ENCODE measurements at regions not wholly inside any gene's neighbourhood (a gene's known extent, or its start where the extent isn't known, plus 50 kb on each side); places are given as distances from the start of the nearest gene placed in this dataset.
"Not testable (repeated sequence)": the region's sequence is repeated elsewhere in the genome, so short reads cannot be mapped to it uniquely, and the experiment has no call there.

DNA sequence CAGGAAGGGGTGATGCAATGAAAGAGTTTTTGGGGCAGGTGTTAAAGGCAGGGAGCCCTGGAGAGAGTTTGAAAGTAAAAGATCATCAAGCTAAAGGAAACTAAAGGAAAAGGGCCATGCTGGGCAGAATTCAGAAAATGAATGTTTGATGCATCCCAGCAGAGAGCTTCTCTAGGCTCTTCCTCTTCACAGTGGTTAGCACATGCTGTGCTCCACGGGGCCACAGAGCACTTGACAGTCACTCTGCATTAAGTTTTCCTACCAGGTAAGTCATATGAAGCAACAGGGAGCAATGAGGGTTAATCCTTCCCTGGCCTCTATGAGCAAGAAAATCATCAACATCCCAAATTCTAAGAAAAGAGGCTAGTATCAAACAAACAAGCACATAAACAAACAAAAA is 895.2 kb downstream of the TRIB2 start:
- DNase-seq (ENCODE audit: extremely low spot score, insufficient read length, low read depth) (no peak), FAIRE-seq (no peak)

GRCh38 chr2:13616059-13616458 is 899.3 kb downstream of the TRIB2 start:
- FAIRE-seq (no peak), DNase-seq (ENCODE audit: extremely low spot score, insufficient read length, low read depth) (no peak)

DNA sequence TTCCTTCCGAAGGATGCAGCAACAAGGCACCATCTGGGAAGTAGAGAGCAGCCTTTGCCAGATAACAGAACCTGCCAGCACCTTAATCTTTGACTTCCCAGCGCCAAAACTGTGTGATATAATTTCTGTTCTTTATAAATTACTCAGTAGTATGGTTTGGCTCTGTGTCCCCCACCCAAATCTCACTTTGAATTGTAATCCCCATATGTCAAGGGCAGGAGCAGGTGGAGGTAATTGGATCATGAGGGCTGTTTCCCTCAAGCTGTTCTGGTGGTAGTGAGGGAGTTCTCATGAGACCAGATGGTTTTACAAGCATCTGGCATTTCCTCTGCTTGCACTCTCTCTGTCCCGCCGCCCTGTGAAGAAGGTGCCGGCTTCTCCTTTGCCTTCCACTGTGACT is 899.9 kb downstream of the TRIB2 start:
- FAIRE-seq, result no peak
- DNase-seq (ENCODE audit: extremely low spot score, insufficient read length, low read depth), result no peak

DNA sequence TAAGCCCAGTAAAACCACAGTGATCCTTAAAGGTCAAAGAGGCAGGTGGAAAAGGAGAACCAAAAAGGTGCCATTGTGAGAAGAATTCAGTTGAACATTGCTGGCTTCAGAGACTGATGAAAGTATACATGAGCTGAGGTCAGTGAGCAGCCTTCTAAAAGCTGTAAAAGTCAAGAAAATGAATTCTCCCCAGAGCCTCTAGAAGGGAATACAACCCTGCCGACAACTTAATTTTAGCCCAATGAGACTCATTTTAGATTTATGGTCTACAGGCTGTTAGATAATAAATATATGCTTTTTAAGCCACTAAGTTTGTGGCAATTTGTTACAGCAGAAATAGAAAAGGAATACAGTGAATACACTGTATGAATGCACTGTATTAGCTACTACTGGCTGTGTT is 911.4 kb downstream of the TRIB2 start:
- no peak for FAIRE-seq
- no peak for DNase-seq (ENCODE audit: extremely low spot score, insufficient read length, low read depth)

- DNase-seq (ENCODE audit: extremely low spot score, insufficient read length, low read depth) (no peak), FAIRE-seq (no peak)
Measured at GRCh38 chr2:13638181-13638580, 921.4 kb downstream of the TRIB2 start.

DNA sequence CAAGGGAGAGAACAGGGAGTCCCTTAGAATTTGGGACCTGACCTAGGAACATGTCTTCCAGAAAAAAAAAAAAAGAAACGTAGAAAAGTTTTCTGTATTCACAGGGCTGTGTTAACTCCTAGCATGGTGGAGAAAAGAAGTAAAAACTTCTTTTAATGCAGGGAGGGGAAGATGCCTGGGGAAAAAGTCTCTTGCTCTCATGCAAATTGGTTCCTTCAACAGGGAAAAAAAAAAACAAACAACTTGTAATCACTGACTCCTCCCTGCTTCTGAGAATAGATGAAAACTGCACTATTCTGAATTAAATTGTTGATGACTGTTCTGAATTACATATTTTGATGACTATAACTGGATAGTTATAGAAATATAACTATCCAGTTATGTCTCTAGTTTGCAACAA is 933.2 kb downstream of the TRIB2 start:
- DNase-seq (ENCODE audit: extremely low spot score, insufficient read length, low read depth), result no peak
- FAIRE-seq, result no peak

DNA sequence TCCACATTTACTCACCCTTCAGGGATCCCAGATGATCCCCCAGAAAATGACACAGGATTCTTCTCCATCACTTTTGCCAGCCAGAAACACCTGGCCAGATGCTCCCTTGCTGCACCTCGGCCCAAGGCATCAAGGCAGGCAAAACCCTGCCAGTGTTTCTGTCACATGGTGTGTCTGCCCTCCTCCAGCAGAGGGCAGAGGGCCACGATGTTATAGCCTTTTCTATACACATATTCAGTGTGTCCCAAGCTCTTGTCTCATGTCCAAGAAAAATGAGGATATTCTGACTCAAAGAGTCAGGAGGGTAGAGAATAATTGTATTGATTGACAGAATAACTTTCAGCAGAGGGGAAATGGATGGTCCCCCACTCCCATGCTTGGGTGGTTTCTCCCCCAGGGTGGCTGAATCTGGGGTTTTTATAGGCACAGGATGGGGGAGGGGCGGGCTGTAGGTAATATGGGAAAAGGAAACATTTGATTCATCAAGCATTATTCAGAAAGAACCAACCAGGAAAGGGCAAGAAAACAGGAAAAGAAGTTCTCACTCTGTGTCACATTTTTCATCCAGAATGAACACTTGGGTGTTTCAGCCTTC is 933.9 kb downstream of the TRIB2 start:
- DNase-seq (ENCODE audit: extremely low spot score, insufficient read length, low read depth) (no peak), FAIRE-seq (no peak)

DNA sequence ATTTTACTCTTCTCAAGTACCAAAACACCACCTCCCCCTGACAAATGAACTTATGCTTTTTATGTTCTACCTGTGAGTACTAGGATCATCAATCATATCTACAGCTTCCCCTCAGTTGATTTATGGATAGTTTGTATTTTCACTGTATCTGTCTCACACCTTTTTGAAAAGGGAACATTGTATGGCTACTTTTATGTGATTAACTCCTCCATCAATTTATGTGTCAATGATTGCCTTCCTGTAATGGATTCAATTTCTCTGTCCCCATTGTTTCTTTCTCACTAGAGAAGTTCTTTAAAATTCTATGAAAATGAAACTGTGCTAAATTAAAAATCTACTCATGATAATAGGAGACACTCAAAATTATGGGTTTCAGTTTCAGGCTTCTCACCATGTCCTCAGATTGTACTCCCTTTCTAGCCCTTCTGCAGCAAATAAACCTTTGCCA is 935.0 kb downstream of the TRIB2 start:
- FAIRE-seq (no peak), DNase-seq (ENCODE audit: extremely low spot score, insufficient read length, low read depth) (no peak)

DNA sequence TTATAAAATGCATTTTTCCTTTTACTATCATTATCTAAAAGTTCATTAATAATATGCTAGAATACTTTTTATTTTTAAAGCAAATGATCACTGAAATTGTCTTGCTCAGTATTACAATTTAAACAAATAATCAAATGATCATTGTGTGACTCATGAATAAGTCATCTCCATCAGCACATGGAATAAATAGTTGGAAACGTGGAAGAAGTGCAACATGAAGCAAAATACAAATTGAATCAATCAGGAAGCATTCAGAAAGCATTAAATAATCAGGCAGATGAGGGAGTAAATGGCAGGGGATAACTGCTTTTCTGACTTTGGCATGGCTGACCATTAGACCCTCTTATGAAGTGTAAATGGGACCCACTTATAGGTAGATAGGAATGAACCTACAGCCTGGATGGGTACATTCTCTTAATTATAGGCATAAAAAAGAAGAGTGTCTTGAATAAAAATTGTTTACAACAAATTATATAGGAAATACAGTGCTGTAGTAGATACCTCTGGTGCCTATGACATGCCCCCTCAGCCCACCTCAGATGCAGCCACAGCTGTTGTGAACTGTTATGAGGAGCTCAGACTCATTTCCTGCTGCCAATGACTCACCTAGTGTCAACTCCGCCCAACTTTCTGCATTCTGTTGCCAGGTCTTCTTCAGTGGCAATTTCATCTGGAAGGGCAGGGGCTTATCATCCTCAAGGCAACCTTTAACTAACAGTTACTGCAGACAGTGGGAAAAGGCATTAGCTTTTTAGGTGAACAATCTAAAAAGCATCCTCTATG is 936.0 kb downstream of the TRIB2 start:
- no peak for DNase-seq (ENCODE audit: extremely low spot score, insufficient read length, low read depth)
- no peak for FAIRE-seq

DNA sequence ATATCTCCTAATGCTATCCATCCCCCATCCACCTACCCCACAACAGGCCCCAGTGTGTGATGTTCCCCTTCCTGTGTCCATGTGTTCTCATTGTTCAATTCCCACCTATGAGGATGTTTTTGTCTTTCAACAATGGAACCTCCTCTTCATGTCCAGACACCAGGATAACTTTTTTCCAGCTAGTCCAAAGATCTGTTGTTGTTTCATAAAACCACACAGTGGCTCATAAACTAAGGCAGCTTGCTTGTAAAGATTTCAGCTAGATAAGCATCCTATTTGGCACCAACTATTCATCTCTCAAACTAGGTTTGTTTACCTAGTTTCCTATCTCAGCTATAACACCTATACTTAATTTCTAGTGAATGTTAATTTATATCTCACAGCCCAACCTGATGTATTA is 937.7 kb downstream of the TRIB2 start:
- DNase-seq (ENCODE audit: extremely low spot score, insufficient read length, low read depth) (no peak), FAIRE-seq (no peak)

GRCh38 chr2:13660231-13660630 is 943.5 kb downstream of the TRIB2 start:
- FAIRE-seq (no peak), DNase-seq (ENCODE audit: extremely low spot score, insufficient read length, low read depth) (no peak)

DNA sequence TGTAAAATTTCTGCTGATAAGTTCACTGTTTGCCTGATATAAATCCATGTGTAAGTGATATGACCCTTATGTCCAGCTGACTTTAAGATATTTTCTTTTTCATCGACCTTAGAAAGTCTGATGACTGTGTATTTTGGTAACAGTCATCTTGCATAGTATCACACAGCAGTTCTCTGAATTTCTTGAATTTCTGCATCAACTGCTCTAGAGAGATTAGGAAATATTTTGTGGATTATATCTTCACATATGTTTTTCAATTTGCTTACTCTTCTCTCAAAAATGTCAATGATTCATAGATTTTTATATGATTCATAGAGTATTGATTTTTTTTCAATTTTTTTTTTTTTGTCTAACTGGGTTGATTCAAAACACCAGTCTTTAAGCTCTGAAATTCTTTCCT is 945.3 kb downstream of the TRIB2 start:
- DNase-seq (ENCODE audit: extremely low spot score, insufficient read length, low read depth), result no peak
- FAIRE-seq, result no peak

DNA sequence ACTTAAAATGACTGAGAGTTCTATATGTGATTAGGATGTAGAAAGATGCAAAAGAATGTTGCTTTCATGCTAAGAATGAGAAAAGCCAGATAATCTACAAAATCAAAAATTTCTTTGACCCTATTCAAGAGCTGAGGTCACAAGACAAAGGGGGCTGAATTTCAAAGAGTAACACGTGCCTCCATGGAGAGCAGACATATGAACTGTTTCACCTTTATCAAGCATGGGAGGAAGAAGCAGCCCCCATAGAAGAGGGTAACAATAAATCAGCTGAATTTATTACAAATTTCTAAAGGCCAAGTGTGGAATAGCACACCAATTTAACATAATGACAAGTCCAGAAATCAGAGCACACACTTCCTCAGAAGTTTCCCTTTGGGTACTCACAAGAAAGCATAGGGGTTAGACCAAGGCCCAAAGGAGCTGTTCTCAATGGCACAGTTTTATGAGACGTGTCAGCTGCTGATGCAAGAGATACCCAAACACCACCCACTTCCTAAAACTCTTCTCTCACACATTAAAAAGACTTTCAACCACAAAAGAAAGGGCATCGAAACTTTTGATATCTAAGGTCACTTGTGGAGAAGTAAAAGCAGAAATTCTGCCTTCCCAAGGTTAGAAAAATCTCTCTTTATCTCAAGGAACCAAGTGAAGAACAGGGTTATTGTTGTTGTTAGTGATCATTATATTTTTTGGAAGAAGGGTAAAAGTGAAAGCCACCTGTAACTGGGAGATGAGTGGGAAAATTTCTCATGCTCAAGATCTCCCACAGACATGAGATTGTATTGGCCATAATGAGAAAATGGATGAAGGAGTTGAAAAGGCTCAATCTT is 950.1 kb downstream of the TRIB2 start:
- FAIRE-seq (peak; percentile 79), DNase-seq (ENCODE audit: extremely low spot score, insufficient read length, low read depth) (no peak)

GRCh38 chr2:13667415-13667757 is 950.6 kb downstream of the TRIB2 start:
- FAIRE-seq (no peak), DNase-seq (ENCODE audit: extremely low spot score, insufficient read length, low read depth) (no peak)

GRCh38 chr2:13669607-13670006 is 952.9 kb downstream of the TRIB2 start:
- FAIRE-seq (no peak), DNase-seq (ENCODE audit: extremely low spot score, insufficient read length, low read depth) (no peak)

DNA sequence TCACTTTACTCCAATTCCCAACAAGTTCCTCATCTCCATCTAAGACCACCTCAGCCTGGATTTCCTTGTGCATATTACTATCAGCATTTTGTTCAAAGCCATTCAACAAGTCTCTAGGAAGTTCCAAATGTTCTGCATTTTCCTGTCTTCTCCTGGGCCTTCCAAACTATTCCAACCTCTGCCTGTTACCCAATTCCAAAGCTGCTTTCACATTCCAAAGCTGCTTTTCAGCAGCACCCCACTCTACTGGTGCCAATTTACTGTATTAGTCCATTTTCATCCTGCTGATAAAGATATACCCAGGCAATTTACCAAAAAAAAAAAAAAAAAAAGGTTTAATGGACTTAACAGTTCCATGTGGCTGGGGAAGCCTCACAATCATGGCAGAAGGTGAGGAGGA is 957.1 kb downstream of the TRIB2 start:
- FAIRE-seq; DNase-seq (ENCODE audit: extremely low spot score, insufficient read length, low read depth): not testable (repeated sequence)

DNA sequence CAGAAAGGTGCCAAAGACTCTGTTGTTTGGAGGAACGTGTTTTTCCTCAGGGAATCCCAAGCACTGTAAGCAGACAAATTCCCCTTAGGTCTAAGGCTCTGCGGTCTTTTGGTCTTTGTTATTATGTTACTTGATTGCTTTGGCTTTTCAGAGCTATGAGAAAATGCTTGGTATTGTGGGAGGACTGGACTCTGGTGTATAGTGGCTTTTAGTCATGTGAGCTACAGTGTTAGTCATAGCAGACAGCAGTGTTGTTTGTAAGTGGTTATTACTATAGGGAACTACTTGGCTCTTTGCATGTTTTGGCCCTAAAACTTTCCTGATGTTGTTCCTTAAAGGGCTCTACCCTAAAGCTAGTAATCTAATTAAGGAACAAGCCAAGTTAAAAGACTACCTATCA is 956.2 kb upstream of the LRATD1 start:
- DNase-seq (ENCODE audit: extremely low spot score, insufficient read length, low read depth), result no peak
- FAIRE-seq, result no peak

DNA sequence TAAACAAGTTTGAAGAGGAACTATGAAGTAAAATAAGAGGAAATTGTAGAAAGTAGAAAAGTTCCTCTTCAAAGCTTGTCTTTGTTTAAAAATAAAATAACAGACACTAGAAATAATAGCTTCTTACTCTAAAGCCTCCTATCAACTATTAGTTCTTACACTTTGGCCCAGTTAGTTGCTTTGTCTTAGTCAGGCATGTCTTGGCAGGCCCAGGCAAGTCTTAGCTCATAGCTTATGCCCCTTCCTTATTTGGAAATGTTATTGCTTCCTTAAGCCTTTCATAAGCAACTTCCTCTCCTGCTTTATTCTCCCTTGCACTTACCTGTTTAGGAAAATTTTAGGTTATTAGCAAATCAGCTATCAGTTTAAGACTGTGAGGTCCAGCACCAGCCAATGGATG is 950.6 kb upstream of the LRATD1 start:
- DNase-seq (ENCODE audit: extremely low spot score, insufficient read length, low read depth), result no peak
- FAIRE-seq, result no peak

GRCh38 chr2:13682540-13683272 is 949.8 kb upstream of the LRATD1 start:
- FAIRE-seq, result no peak
- DNase-seq (ENCODE audit: extremely low spot score, insufficient read length, low read depth), result no peak

GRCh38 chr2:13686262-13686661 is 946.3 kb upstream of the LRATD1 start:
- FAIRE-seq (no peak), DNase-seq (ENCODE audit: extremely low spot score, insufficient read length, low read depth) (no peak)

Measured in GM18507 (cell line).